ENCODE measurements at regions not wholly inside any gene's neighbourhood (a gene's known extent, or its start where the extent isn't known, plus 50 kb on each side); places are given as distances from the start of the nearest gene placed in this dataset.

GRCh38 chr4:178280362-178280761 lies 838.1 kb upstream of the AGA start:
- no peak overlapping the region for H3K4me3 Mint-ChIP-seq
- H3K27ac ChIP-seq (ENCODE audit: low read depth in 1 of 2, low read length in 2 of 2), result no peak overlapping the region
- H3K4me3 ChIP-seq (replicated peaks in 1 of 3; ENCODE audit: low read depth in 2 of 3, low read length in 3 of 3), result no peak overlapping the region
- no peaks in the 10 kb centered on the region for H3K36me3 ChIP-seq (replicated peaks in 1 of 2; ENCODE audit: control insufficient read depth in 1 of 2, insufficient read depth in 2 of 2, low read length in 2 of 2)
- intact Hi-C loops (cut with micrococcal nuclease), result no loop called here
- H3K27me3 ChIP-seq (ENCODE audit: control insufficient read depth in 2 of 2, insufficient read depth in 2 of 2, low read length in 2 of 2), result no peaks in the 10 kb centered on the region
- H3K9me3 ChIP-seq (replicated peaks in 1 of 2; ENCODE audit: control insufficient read depth in 1 of 2, insufficient read depth in 1 of 2, low read length in 2 of 2), result peaks cover 8 to 12% of the 10 kb centered on the region in 2 donors
- H3K9ac ChIP-seq (ENCODE audit: insufficient read depth, low read length, poor library complexity, severe bottlenecking), result no peak overlapping the region
- no peaks in the 10 kb centered on the region for H3K4me1 ChIP-seq (ENCODE audit: control insufficient read depth in 1 of 2, insufficient read depth in 2 of 2, low read length in 2 of 2)
- H3K27ac Mint-ChIP-seq, result no peak overlapping the region
- H3K9me3 Mint-ChIP-seq, result peaks cover 0 to 11% (median 5%) of the 10 kb centered on the region in 7 donors
- H3K27me3 Mint-ChIP-seq (ENCODE audit: low read depth in 3 of 3), result no peaks in the 10 kb centered on the region
- no peaks in the 10 kb centered on the region for H3K4me1 Mint-ChIP-seq
- no peak overlapping the region for H2AFZ ChIP-seq (ENCODE audit: insufficient read depth, low read depth, low read length, poor library complexity, severe bottlenecking)
- H3K79me2 ChIP-seq (ENCODE audit: insufficient read depth, low read length), result no peaks in the 10 kb centered on the region
- no peak for DNase-seq
- TF ChIP-seq CTCF (IDR thresholded peaks at IDR 0.05), result no peak
- no peak overlapping the region for H3K4me2 ChIP-seq (replicated peaks; ENCODE audit: extremely low read depth, low read length, poor library complexity, severe bottlenecking)
- 73% methylated on average over 4 of the region's 4 CpGs for WGBS (ENCODE audit: insufficient coverage)
- no peaks in the 10 kb centered on the region for H3K36me3 Mint-ChIP-seq
- H4K20me1 ChIP-seq (ENCODE audit: insufficient read depth, low read length), result no peaks in the 10 kb centered on the region

- no peaks in the 10 kb centered on the region for H3K4me1 Mint-ChIP-seq
- no peaks in the 10 kb centered on the region for H3K4me1 ChIP-seq (ENCODE audit: control insufficient read depth in 1 of 2, insufficient read depth in 2 of 2, low read length in 2 of 2)
- intact Hi-C loops (cut with micrococcal nuclease), result no loop called here
- no peak overlapping the region for H3K9ac ChIP-seq (ENCODE audit: insufficient read depth, low read length, poor library complexity, severe bottlenecking)
- no peak overlapping the region for H3K4me3 ChIP-seq (replicated peaks in 1 of 3; ENCODE audit: low read depth in 2 of 3, low read length in 3 of 3)
- no peaks in the 10 kb centered on the region for H3K79me2 ChIP-seq (ENCODE audit: insufficient read depth, low read length)
- H3K27me3 ChIP-seq (ENCODE audit: control insufficient read depth in 2 of 2, insufficient read depth in 2 of 2, low read length in 2 of 2), result no peaks in the 10 kb centered on the region
- no peaks in the 10 kb centered on the region for H3K36me3 ChIP-seq (replicated peaks in 1 of 2; ENCODE audit: control insufficient read depth in 1 of 2, insufficient read depth in 2 of 2, low read length in 2 of 2)
- H3K27me3 Mint-ChIP-seq (ENCODE audit: low read depth in 3 of 3), result peaks cover 0 to 2% (median 0%) of the 10 kb centered on the region in 3 donors
- no peak overlapping the region for H3K27ac Mint-ChIP-seq
- DNase-seq, result no peak
- H4K20me1 ChIP-seq (ENCODE audit: insufficient read depth, low read length), result no peaks in the 10 kb centered on the region
- no peak overlapping the region for H3K27ac ChIP-seq (ENCODE audit: low read depth in 1 of 2, low read length in 2 of 2)
- peaks cover 8 to 10% of the 10 kb centered on the region in 2 donors for H3K9me3 ChIP-seq (replicated peaks in 1 of 2; ENCODE audit: control insufficient read depth in 1 of 2, insufficient read depth in 1 of 2, low read length in 2 of 2)
- no peak overlapping the region for H3K4me3 Mint-ChIP-seq
- no peaks in the 10 kb centered on the region for H3K36me3 Mint-ChIP-seq
- TF ChIP-seq CTCF (IDR thresholded peaks at IDR 0.05), result no peak
- no peak overlapping the region for H2AFZ ChIP-seq (ENCODE audit: insufficient read depth, low read depth, low read length, poor library complexity, severe bottlenecking)
- H3K9me3 Mint-ChIP-seq, result peaks cover 1 to 14% (median 6%) of the 10 kb centered on the region in 7 donors
- H3K4me2 ChIP-seq (replicated peaks; ENCODE audit: extremely low read depth, low read length, poor library complexity, severe bottlenecking), result no peak overlapping the region
These were observed 846.2 kb upstream of the AGA start for GRCh38 chr4:178288462-178288861.

Data from CD14-positive monocyte (primary cell).